ENCODE measurements at regions not wholly inside any gene's neighbourhood (a gene's known extent, or its start where the extent isn't known, plus 50 kb on each side); places are given as distances from the start of the nearest gene placed in this dataset.

- Histone ChIP-seq H3K9me1 (replicated peaks; ENCODE audit: control insufficient read depth, extremely low read depth, insufficient read depth, low read length) (no peaks in the 10 kb centered on the region), H3K27ac (ENCODE audit: insufficient read depth, low read depth, low read length) (no peak overlapping the region), H3K9me3 (replicated peaks; ENCODE audit: control insufficient read depth, insufficient read depth, low read length) (no peaks in the 10 kb centered on the region), H3K36me3 (ENCODE audit: control insufficient read depth in 2 of 2, extremely low read depth in 1 of 2, insufficient read depth in 2 of 2, low read length in 2 of 2) (no peaks in the 10 kb centered on the region), H3K4me2 (ENCODE audit: insufficient read depth, low read length) (no peak overlapping the region), H3K4me3 (replicated peaks in 1 of 3; ENCODE audit: insufficient read depth in 1 of 3, low read depth in 1 of 3, low read length in 3 of 3) (no peak overlapping the region), H4K20me1 (replicated peaks; ENCODE audit: control insufficient read depth, extremely low read depth, insufficient read depth, low read length) (no peaks in the 10 kb centered on the region), H2AFZ (ENCODE audit: low read depth, low read length) (no peak overlapping the region), H3K9ac (replicated peaks; ENCODE audit: extremely low read depth, insufficient read depth, low read length) (no peak overlapping the region), H3K4me1 (ENCODE audit: control insufficient read depth, extremely low read depth, insufficient read depth, low read length) (peaks cover 3% of the 10 kb centered on the region), H3K79me2 (ENCODE audit: control insufficient read depth, insufficient read depth, low read length) (no peaks in the 10 kb centered on the region), H3K27me3 (ENCODE audit: control insufficient read depth in 2 of 2, insufficient read depth in 2 of 2, low read length in 2 of 2) (no peaks in the 10 kb centered on the region)
- ChIA-PET CTCF (interaction anchor here (0.8 to 3.4 kb wide), 3 partner anchors 12 to 250 kb away, joined by 3 to 25 read pairs (median 3); no protein-coding TSS in a partner anchor), POLR2A (no interaction called here)
- no peak for DNase-seq (ENCODE audit: low read depth, low spot score)
- dilution Hi-C loops (cut with MboI; ENCODE audit: extremely low pct_ligation_motif_present, low sequenced_read_pairs): no loop called here
- no peak for FAIRE-seq
- intact Hi-C loops (cut with micrococcal nuclease): no loop called here
- BruUV-seq (replicated peaks): no TSS peak
- TF ChIP-seq MYC (IDR thresholded peaks at IDR 0.05; ENCODE audit: low read depth, low read length) (no peak), POLR2AphosphoS5 (IDR thresholded peaks at IDR 0.05; ENCODE audit: insufficient read depth, low read depth, low read length) (no peak), GATA2 (IDR thresholded peaks at IDR 0.05; ENCODE audit: insufficient read depth, insufficient read length, low read depth, low read length) (no peak), EZH2 (IDR thresholded peaks at IDR 0.05; ENCODE audit: borderline replicate concordance, low read depth, low read length, severe bottlenecking) (no peak), MAX (IDR thresholded peaks at IDR 0.05; ENCODE audit: insufficient read depth, insufficient read length) (no peak), CTCF (IDR thresholded peaks at IDR 0.05; ENCODE audit: extremely low read depth in 1 of 2, insufficient read depth in 1 of 2, low read depth in 1 of 2, low read length in 2 of 2) (no peak), JUN (IDR thresholded peaks at IDR 0.05; ENCODE audit: borderline replicate concordance, insufficient read depth, insufficient read length, low read depth) (no peak), FOS (IDR thresholded peaks at IDR 0.05; ENCODE audit: borderline replicate concordance, insufficient read depth, low read length) (no peak)
Observed at GRCh38 chr6:42509765-42510164, 54.1 kb upstream of the UBR2 start.

Measured in endothelial cell of umbilical vein (primary cell).